Naive thymus-derived CD4-positive, alpha-beta T cell (primary cell): ENCODE measurements at regions not wholly inside any gene's neighbourhood (a gene's known extent, or its start where the extent isn't known, plus 50 kb on each side); places are given as distances from the start of the nearest gene placed in this dataset.

Experiments used
- ATAC-seq: fragments of 150-1000 bp; cut with Tn5 transposase; 2 replicates; pipeline ENCODE4 v1.10.0; 2021; ENCODE audit warnings: mild to moderate bottlenecking, moderate library complexity
- CTCF ChIA-PET: fragments of 350-600 bp; sonication (Branson Sonifier 250); formaldehyde crosslinking; loops from one replicate; lab custom pipeline; 2021; ENCODE audit warnings: antibody characterized with exemption; lab: Charles Lee
- POLR2A ChIA-PET: fragments of 350-600 bp; sonication (Branson Sonifier 250); formaldehyde crosslinking; loops from one replicate; lab custom pipeline; 2021; ENCODE audit warnings: antibody characterized with exemption, inconsistent platforms; lab: Charles Lee
- DNase-seq, 9 donors: peaks; one replicate each; pipeline versions ENCODE4 v3.0.0 to v3.0.0-alpha.2; 2020 to 2022; ENCODE audit warnings: mixed read lengths in 1 of 9
- H3K27ac ChIP-seq: one replicate; pipeline ENCODE4 v1.7.0; 2013; ENCODE audit warnings: mild to moderate bottlenecking, low read depth, low read length, moderate library complexity
- H3K27me3 ChIP-seq, 2 donors: one replicate each; pipeline ENCODE4 v1.7.0; 2013; ENCODE audit warnings: low read length in 2 of 2, mild to moderate bottlenecking in 2 of 2, moderate library complexity in 2 of 2; ENCODE audit not compliant: control insufficient read depth in 2 of 2, insufficient read depth in 2 of 2
- H3K36me3 ChIP-seq, 3 experiments: 1 replicate in 2 of 3; 2 replicates in 1 of 3; pipeline ENCODE4 v1.7.0; 2013; ENCODE audit warnings: low read length in 3 of 3, mild to moderate bottlenecking in 3 of 3, moderate library complexity in 1 of 3; ENCODE audit not compliant: insufficient read depth in 3 of 3, control insufficient read depth in 2 of 3
- H3K4me1 ChIP-seq, 2 donors: one replicate each; pipeline ENCODE4 v1.7.0; 2013; ENCODE audit warnings: low read length in 2 of 2, mild to moderate bottlenecking in 2 of 2, moderate library complexity in 1 of 2; ENCODE audit not compliant: control insufficient read depth in 2 of 2, insufficient read depth in 2 of 2
- H3K4me3 ChIP-seq: 2 replicates; pipeline ENCODE4 v1.7.0; 2013; ENCODE audit warnings: mild to moderate bottlenecking, low read length
- H3K9me3 ChIP-seq, 3 experiments: 1 replicate in 2 of 3; 2 replicates in 1 of 3; pipeline ENCODE4 v1.7.0; 2013; ENCODE audit warnings: low read length in 3 of 3; ENCODE audit not compliant: control insufficient read depth in 2 of 3
- H3K27ac Mint-ChIP-seq, 9 donors: one replicate each; pipeline ENCODE4 v1.8.0; 2020 to 2022; ENCODE audit warnings: mixed read lengths in 9 of 9, mild to moderate bottlenecking in 8 of 9, moderate library complexity in 5 of 9, inconsistent platforms in 2 of 9
- H3K27me3 Mint-ChIP-seq, 5 donors: one replicate each; pipeline ENCODE4 v1.8.0; 2021 to 2022; ENCODE audit warnings: mixed read lengths in 5 of 5, mild to moderate bottlenecking in 1 of 5
- H3K36me3 Mint-ChIP-seq, 5 donors: one replicate each; pipeline ENCODE4 v1.8.0; 2020 to 2022; ENCODE audit warnings: mixed read lengths in 5 of 5, mild to moderate bottlenecking in 3 of 5, inconsistent platforms in 1 of 5
- H3K4me1 Mint-ChIP-seq, 7 donors: one replicate each; pipeline ENCODE4 v1.8.0; 2020 to 2022; ENCODE audit warnings: mixed read lengths in 7 of 7, mild to moderate bottlenecking in 3 of 7, inconsistent platforms in 1 of 7
- H3K4me3 Mint-ChIP-seq, 10 donors: one replicate each; pipeline ENCODE4 v1.8.0; 2020 to 2022; ENCODE audit warnings: mild to moderate bottlenecking in 10 of 10, mixed read lengths in 10 of 10, moderate library complexity in 6 of 10, inconsistent platforms in 2 of 10
- H3K9me3 Mint-ChIP-seq, 11 donors: one replicate each; pipeline ENCODE4 v1.8.0; 2020 to 2022; ENCODE audit warnings: mixed read lengths in 11 of 11, mild to moderate bottlenecking in 4 of 11, inconsistent platforms in 1 of 11, moderate library complexity in 1 of 11
- intact Hi-C, 2 donors: fragments of 100-400 bp; cut with micrococcal nuclease; formaldehyde crosslinking; loops; one replicate each; pipeline ENCODE4 v1.15.1; 2023

GRCh38 chr12:115320451-115320850 is 636.5 kb upstream of the TBX3 start:
- no peaks in the 10 kb centered on the region for H3K4me1 Mint-ChIP-seq
- H3K36me3 Mint-ChIP-seq, result peaks cover 0 to 5% (median 0%) of the 10 kb centered on the region in 5 donors
- H3K27me3 ChIP-seq, result no peaks in the 10 kb centered on the region
- H3K4me1 ChIP-seq, result no peaks in the 10 kb centered on the region
- H3K4me3 ChIP-seq, result no peak overlapping the region
- intact Hi-C loops, result no loop called here
- ATAC-seq, result no peak
- CTCF ChIA-PET, result interaction anchor here (0.5 kb wide), 1 partner anchor 937 kb away, joined by 4 read pairs; no protein-coding TSS in a partner anchor
- peaks cover 0 to 18% (median 8%) of the 10 kb centered on the region in 11 donors for H3K9me3 Mint-ChIP-seq
- no peak overlapping the region for H3K27ac ChIP-seq
- POLR2A ChIA-PET, result no interaction called here
- H3K4me3 Mint-ChIP-seq, result no peak overlapping the region
- no peaks in the 10 kb centered on the region for H3K9me3 ChIP-seq
- no peak for DNase-seq
- no peaks in the 10 kb centered on the region for H3K36me3 ChIP-seq
- no peak overlapping the region for H3K27ac Mint-ChIP-seq
- H3K27me3 Mint-ChIP-seq, result no peaks in the 10 kb centered on the region

GRCh38 chr12:115319446-115320040 is 635.6 kb upstream of the TBX3 start:
- Mint-ChIP-seq H3K27ac (no peak overlapping the region), H3K4me3 (no peak overlapping the region), H3K27me3 (no peaks in the 10 kb centered on the region), H3K4me1 (no peaks in the 10 kb centered on the region), H3K36me3 (peaks cover 0 to 5% (median 0%) of the 10 kb centered on the region in 5 donors), H3K9me3 (peaks cover 0 to 21% (median 8%) of the 10 kb centered on the region in 11 donors)
- Histone ChIP-seq H3K36me3 (no peaks in the 10 kb centered on the region), H3K4me3 (no peak overlapping the region), H3K27me3 (no peaks in the 10 kb centered on the region), H3K27ac (no peak overlapping the region), H3K9me3 (no peaks in the 10 kb centered on the region), H3K4me1 (no peaks in the 10 kb centered on the region)
- POLR2A ChIA-PET, result no interaction called here
- DNase-seq, result no peak
- CTCF ChIA-PET, result interaction anchor here (0.5 kb wide), 1 partner anchor 937 kb away, joined by 4 read pairs; no protein-coding TSS in a partner anchor
- intact Hi-C loops, result no loop called here
- no peak for ATAC-seq

- H3K4me3 Mint-ChIP-seq, result no peak overlapping the region
- peaks cover 0 to 11% (median 4%) of the 10 kb centered on the region in 5 donors for H3K27me3 Mint-ChIP-seq
- ATAC-seq (no peak), DNase-seq (no peak)
- H3K36me3 Mint-ChIP-seq, result no peaks in the 10 kb centered on the region
- Histone ChIP-seq H3K4me3 (no peak overlapping the region), H3K36me3 (no peaks in the 10 kb centered on the region), H3K4me1 (no peaks in the 10 kb centered on the region), H3K27me3 (no peaks in the 10 kb centered on the region), H3K9me3 (peaks cover 0 to 5% (median 0%) of the 10 kb centered on the region in 3 experiments), H3K27ac (no peak overlapping the region)
- ChIA-PET CTCF (no interaction called here), POLR2A (no interaction called here)
- no peak overlapping the region for H3K27ac Mint-ChIP-seq
- intact Hi-C loops, result no loop called here
- no peaks in the 10 kb centered on the region for H3K4me1 Mint-ChIP-seq
- peaks cover 2 to 24% (median 4%) of the 10 kb centered on the region in 11 donors for H3K9me3 Mint-ChIP-seq
Observed at GRCh38 chr12:115313929-115314328, 630.0 kb upstream of the TBX3 start.

GRCh38 chr12:115312901-115313300 is 628.9 kb upstream of the TBX3 start:
- Mint-ChIP-seq H3K27ac (no peak overlapping the region), H3K27me3 (peaks cover 0 to 11% (median 4%) of the 10 kb centered on the region in 5 donors), H3K36me3 (no peaks in the 10 kb centered on the region), H3K9me3 (peaks cover 2 to 24% (median 7%) of the 10 kb centered on the region in 11 donors), H3K4me3 (no peak overlapping the region), H3K4me1 (no peaks in the 10 kb centered on the region)
- intact Hi-C loops, result no loop called here
- Histone ChIP-seq H3K4me1 (no peaks in the 10 kb centered on the region), H3K27ac (no peak overlapping the region), H3K36me3 (no peaks in the 10 kb centered on the region), H3K9me3 (peaks cover 0 to 5% (median 0%) of the 10 kb centered on the region in 3 experiments), H3K4me3 (no peak overlapping the region), H3K27me3 (no peaks in the 10 kb centered on the region)
- ChIA-PET CTCF (no interaction called here), POLR2A (no interaction called here)
- DNase-seq (no peak), ATAC-seq (no peak)

- Mint-ChIP-seq H3K36me3 (no peaks in the 10 kb centered on the region), H3K9me3 (peaks cover 1 to 24% (median 9%) of the 10 kb centered on the region in 11 donors), H3K27me3 (peaks cover 0 to 12% (median 4%) of the 10 kb centered on the region in 5 donors), H3K27ac (no peak overlapping the region), H3K4me1 (no peaks in the 10 kb centered on the region), H3K4me3 (no peak overlapping the region)
- ATAC-seq (no peak), DNase-seq (no peak)
- peaks cover 0 to 5% (median 0%) of the 10 kb centered on the region in 3 experiments for H3K9me3 ChIP-seq
- intact Hi-C loops, result no loop called here
- no peaks in the 10 kb centered on the region for H3K27me3 ChIP-seq
- CTCF ChIA-PET, result no interaction called here
- H3K4me1 ChIP-seq, result no peaks in the 10 kb centered on the region
- no peaks in the 10 kb centered on the region for H3K36me3 ChIP-seq
- no peak overlapping the region for H3K27ac ChIP-seq
- POLR2A ChIA-PET, result no interaction called here
- H3K4me3 ChIP-seq, result no peak overlapping the region
Observed at GRCh38 chr12:115311875-115312274, 627.9 kb upstream of the TBX3 start.

- H3K36me3 ChIP-seq, result no peaks in the 10 kb centered on the region
- Mint-ChIP-seq H3K4me1 (no peaks in the 10 kb centered on the region), H3K36me3 (no peaks in the 10 kb centered on the region), H3K4me3 (no peak overlapping the region), H3K9me3 (peaks cover 0 to 18% (median 4%) of the 10 kb centered on the region in 11 donors), H3K27ac (no peak overlapping the region), H3K27me3 (peaks cover 0 to 12% (median under 1%) of the 10 kb centered on the region in 5 donors)
- DNase-seq (no peak), ATAC-seq (no peak)
- no peak overlapping the region for H3K4me3 ChIP-seq
- peaks cover 0 to 3% (median 0%) of the 10 kb centered on the region in 3 experiments for H3K9me3 ChIP-seq
- H3K4me1 ChIP-seq, result no peaks in the 10 kb centered on the region
- ChIA-PET POLR2A (no interaction called here), CTCF (no interaction called here)
- intact Hi-C loops, result no loop called here
- no peak overlapping the region for H3K27ac ChIP-seq
- no peaks in the 10 kb centered on the region for H3K27me3 ChIP-seq
Observed at GRCh38 chr12:115308918-115309317, 624.9 kb upstream of the TBX3 start.

- intact Hi-C loops, result no loop called here
- Histone ChIP-seq H3K9me3 (no peaks in the 10 kb centered on the region), H3K36me3 (no peaks in the 10 kb centered on the region), H3K27ac (no peak overlapping the region), H3K4me1 (no peaks in the 10 kb centered on the region), H3K27me3 (no peaks in the 10 kb centered on the region), H3K4me3 (no peak overlapping the region)
- Mint-ChIP-seq H3K4me1 (no peaks in the 10 kb centered on the region), H3K27me3 (peaks cover 0 to 12% (median 0%) of the 10 kb centered on the region in 5 donors), H3K27ac (no peak overlapping the region), H3K9me3 (peaks cover 0 to 17% (median 7%) of the 10 kb centered on the region in 11 donors), H3K36me3 (no peaks in the 10 kb centered on the region), H3K4me3 (no peak overlapping the region)
- ChIA-PET CTCF (no interaction called here), POLR2A (no interaction called here)
- no peak for ATAC-seq
- DNase-seq, result no peak
Observed at GRCh38 chr12:115306380-115306779, 622.4 kb upstream of the TBX3 start.
